SK-N-DZ (cell line): ENCODE measurements at regions not wholly inside any gene's neighbourhood (a gene's known extent, or its start where the extent isn't known, plus 50 kb on each side); places are given as distances from the start of the nearest gene placed in this dataset.
A peak's percentile ranks its signal among the peaks of the same experiment; 100 is the strongest.

Source experiments
- DNase-seq: peaks from one replicate; pipeline ENCODE4 v3.0.0-alpha.2; 2015; ENCODE audit warnings: low spot score

DNA sequence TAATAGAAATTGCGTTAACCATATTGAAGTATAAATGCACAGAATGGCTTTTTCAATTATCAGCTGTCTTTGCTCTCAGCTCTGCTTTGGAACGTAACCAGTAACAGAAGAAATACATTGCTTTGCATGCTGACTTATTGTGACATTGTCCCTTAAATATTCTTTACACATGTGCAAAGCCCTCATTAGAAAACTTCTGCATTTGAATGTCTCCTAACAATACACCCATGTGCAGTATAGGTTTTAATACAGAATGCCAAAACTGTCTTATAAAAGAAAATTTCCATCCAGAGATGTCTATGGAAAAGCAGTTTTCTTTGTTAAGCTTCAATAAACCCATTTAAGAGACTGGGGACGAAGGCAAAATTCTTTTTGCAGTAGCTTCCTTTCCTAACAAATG, 560.3 kb upstream of the CHORDC1 start:
- no peak for DNase-seq

DNA sequence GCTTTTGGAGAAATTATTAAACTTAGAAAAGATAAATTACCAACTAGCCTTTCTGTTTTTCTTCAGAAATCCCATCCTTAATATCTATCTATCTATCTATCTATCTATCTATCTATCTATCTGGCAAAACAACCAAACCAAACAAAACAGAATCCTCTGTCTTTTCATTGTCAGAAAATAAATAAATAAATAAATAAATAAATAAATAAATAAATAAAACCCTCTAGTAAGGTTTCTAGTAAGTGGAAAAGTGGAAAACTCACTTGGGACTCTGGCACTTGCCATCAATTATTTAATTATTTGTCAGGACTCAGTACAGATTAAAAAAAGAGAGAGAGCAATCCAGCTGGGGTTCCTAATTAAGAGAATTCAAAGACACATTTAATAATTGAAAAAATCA, 556.2 kb upstream of the CHORDC1 start:
- no peak for DNase-seq

DNA sequence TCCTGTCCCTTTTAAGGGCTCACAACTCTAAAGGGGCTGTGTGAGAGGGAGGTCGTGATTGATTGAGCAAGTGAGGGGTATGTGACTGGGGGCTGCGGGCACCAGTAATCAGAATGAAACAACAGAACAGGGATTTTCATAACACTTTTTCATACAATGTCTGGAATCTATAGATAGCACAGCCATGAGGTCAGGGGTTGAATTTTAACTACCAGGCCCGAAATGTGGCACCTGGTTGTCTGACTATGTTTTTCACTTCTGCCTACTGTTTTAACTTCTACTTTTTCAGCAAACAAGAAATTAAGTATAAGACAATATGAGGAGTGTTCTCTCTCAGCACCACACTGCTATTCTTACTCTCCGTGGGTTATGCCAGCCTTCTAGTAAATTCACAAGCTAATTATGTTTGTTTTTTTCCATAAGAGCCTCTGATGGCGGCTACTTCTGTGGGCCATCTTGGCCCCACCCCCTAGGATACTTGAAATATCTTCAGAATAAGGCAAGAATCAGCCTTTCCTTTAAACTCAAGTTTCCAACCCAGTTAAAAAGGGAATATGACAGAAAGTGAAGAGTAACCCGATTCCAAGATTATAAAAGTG, 552.8 kb upstream of the CHORDC1 start:
- DNase-seq, result no peak

DNA sequence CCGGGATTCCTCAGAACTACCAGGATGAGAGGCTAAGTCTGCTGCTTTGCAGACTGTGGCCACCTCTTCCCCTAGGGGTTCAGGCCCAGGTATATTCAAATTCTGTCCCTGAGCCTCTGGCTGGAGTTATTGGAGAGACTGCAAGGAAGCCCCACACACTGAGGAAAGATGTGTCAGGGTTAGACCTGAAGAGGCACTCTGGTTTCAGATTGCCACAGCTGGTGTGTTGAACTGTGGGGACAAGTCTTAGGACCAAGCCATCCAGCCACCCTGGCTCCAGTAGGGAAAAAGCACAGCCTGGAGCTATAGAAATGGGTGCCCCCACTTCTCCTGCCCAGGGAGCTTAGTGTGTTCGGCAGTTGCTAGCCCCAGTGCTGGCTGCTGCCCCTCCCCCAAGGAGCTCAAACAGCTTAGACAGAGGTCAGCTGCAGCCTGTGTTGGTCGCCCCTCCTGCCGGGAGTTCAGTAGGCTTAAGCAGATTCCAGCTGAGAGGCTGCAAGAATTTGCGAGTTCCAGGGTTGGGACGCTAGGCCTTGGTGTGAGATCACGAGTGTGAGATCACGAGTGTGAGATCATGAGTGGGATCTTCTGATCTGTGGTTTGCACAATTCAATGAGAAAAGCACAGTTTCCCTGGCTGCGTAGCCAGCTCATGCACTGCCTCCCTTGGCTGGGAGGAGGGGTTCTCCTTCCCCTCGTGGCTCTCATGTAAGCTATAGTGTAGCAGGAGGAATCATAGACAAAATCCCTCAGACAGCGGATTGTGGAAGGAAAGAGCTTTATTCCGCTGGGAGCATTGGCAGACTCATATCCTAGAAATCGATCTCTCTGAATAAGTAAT, 552.1 kb upstream of the CHORDC1 start:
- DNase-seq, result no peak

DNA sequence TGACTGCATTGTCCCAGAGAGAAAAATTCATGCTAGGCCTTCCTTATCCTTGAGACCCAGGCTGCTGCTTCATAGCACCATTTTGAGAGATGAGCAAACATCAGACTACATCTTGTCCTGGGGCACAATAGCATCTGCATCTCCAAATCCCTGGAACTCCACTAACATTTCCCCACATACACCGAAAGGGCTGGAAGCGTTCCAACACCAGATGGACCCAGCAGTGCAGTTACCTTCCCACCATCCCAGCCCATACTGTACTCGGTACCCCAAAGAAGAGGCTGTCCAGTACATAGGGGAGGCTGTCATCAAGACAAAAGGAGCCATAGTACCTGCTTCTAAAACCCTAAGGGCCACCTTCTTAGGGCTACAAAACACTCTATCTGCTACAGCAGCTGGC, 547.2 kb upstream of the CHORDC1 start:
- DNase-seq, result no peak

DNA sequence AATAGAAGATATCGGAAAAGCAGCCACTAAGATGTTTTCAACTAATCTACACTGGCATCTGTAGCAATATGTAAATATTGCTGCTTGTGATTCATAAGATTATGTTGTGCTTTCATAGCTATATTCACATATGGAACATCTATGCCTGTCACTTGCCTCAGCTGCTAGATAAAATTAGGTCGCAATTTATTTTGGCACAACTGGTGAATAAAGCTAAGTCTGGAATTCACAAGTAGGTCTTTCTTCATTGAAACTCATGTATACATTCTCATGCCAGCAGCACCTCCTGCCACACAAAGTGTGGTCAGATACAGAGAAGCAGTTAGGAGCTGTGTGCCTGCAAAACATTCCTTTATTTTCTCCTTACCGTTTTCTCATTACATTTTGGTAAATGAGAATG, 543.3 kb upstream of the CHORDC1 start:
- no peak for DNase-seq

DNA sequence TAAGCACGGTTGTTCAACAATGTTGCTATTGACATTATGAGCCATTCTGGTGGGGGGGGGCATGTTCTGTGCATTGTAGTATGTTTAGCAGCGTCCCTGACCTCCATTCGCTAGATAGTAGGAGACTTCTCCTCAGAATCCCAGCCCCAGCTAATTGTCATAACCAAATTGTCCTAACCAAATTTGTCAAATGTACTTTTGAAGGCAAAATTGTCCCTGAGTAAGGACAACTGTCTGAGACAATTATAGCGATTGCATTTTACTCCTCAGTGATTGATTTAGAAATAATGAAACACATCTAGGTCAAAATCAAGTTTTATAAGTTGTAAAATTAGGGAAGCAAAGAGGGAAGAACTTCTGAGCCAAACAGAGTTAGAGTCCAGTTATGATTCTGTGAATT, 541.8 kb upstream of the CHORDC1 start:
- peak; percentile 97 for DNase-seq

DNA sequence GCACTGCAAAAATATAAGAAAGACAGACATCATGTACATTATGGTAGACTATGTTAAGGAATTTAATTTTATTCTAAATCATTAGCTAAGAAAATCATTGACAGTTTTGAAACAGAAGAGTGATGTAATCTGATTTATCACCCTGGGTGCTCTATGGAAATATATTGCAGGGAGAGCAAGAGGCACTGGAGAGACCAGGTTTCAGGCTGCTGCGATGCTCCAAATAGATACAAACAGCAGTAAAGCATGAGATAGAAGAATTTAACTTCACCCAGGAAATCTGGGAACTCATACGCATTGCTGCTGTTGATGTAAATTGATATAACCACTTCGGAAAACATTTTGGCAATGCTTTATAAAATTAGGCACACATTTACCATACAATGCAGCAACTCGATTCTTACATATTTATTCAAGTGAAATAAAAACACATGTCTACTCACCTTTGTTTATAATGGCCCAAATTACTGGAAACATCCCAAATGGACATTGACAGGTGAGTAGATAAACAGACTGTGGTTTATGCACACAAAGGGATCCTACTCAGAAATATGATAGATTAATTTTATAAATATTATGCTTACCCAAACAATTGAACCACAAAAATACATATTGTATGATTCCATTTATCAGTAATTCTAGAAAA, 535.1 kb upstream of the CHORDC1 start:
- DNase-seq, result peak; percentile 57

DNA sequence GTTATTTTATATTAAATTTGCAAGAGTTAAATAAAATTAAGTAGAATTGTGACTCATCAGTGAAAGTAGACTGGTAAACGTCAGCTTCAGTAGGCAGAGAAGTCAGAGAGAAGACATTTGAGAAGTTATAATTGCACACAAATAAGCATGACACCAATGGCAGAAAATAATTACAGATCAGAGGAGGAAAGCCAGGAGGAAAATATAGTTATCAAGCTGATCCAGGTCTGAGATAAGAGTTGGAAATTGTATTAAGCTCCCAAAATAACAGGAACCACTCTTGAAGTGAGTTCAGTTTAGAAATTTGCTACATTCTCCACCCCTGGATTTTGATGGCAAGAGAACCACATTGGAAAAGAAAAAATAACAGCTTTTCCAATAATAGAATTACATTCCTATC, 533.8 kb upstream of the CHORDC1 start:
- DNase-seq, result peak; percentile 90

DNA sequence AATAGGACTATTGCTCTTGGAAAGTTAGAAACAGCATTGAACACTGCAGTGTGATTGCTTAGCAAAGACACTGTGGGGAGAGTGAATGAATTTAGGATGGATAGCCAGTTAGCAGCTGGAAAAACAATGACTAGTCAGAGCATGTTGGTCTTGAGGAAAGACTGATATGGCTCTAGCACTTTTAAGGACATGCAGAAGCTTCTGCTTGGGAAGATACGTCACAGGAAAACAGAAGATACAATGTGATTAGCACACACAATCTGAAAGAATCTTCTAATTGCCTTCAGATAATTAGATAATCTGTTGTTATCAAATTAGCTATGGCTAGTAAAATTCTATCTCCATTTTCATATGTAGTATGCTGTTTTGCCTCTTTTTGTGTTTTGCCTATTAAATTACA, 530.7 kb upstream of the CHORDC1 start:
- DNase-seq, result peak; percentile 88

DNA sequence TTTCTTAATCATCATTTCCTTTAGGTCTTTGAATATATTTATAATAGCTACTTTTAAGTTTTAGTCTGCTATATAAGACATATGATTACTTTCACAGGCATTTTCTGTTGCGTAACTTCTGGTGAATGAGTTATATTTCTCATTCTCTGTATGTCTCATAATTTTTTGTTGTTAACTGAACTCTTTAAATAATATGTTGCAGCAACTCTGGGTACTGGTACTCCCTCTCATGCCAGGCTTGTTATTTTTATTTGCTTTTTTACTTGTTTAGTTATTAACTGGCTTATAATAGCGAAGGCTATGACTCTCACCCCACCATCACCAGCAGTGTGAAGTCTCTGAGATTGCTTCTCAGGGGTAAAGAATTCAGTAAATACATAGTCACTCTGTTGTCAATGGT, 524.2 kb upstream of the CHORDC1 start:
- DNase-seq, result no peak

DNA sequence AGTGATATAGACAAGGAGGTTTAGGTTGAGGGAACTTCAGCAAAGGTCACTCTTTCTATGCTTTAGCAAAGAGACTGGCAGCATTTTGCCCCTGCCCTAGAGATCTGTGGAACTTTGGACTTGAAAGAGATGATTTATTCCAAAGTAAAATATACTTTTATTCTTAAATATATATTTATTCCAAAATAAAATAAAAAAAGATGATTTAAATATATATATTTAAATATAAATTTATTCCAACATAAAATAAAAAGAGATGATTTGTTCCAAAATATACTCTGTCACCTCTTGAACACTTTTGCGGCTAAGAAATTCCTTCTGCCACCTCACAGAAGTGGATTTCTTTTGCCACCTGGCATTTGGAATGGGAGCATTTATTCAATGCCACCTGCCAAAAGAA, 521.3 kb upstream of the CHORDC1 start:
- DNase-seq, result no peak

DNA sequence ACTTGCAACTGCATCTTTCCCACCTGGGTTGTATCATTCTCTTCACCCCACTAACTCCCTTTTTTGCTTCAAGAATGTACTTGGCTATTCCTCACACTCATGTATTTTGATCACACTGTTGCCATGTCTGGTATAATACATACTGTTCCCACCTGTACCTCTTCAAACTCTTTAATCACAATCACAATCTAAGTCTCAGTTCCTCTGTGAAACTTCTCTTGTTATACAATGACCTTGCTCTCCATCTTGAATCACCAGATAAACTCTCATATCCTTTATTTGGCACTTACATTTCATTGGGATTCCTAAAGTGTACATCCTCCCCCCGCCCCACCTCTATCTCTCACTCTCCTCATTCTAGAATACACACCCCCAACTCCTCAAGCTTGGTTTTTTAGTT, 516.0 kb upstream of the CHORDC1 start:
- no peak for DNase-seq

DNA sequence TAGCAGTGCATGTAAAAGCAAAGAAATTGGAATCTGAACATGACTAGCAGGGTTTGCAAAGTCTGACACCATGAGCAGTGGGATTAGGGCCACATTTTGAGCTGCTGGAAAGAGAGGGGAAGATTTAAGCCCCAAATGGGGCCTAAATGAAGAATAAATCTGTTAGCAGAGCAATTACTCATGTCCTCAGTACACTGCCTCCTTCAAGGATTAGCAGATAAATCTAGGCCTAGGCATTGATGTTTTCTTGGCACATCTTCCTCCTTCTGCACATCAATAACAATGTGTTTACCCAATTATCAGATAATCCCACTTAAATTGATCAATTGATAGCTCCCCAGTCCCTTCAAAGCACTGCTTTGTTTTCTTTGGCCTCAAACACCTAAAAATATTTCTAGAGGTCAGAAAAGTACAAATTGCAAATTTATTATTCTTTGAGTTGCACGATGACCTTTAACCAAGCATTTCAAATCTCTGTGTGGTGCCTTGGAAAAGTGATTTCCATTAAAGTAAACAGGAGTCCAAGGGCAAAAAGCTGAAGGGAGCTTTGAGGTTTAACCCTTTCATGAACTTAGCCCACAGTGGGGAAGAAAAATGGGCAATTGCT, 514.7 kb upstream of the CHORDC1 start:
- DNase-seq, result no peak

DNA sequence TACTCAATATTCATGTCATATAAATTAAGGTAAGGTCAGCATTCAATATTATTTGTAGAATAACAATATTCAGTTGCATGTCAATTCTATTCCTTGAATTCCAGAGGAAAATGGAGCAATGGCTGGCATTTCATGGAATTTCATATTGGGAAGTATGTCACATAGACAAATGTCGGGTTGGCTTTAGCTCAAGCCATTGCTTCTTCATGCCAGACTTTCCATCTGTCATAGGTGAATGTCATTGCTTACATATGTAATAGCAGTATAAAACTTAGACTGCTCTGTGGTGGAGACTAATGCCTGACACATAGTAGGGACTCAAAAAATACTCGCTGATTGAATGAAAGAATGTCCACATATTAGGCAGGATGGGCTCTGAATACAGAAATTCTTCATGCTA, 509.6 kb upstream of the CHORDC1 start:
- DNase-seq, result no peak

DNA sequence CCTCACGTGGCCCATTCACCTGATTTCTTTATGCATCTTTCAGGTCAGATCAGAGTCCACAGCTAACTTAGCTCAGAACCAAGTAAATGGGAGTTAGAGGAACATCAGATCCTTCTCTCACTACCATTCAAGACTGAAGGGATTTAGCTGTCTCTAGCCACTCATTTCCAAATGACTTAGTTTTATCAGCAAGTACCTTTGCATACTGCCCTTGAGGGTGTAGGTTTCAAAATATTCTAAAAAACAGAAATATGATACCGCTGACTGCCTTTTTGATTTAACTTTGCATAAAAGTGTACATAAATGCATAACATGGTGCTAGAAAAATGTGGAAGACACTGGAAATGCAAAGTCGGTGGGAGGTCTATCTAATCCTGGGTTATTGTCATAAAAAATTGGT, 500.6 kb upstream of the CHORDC1 start:
- no peak for DNase-seq

DNA sequence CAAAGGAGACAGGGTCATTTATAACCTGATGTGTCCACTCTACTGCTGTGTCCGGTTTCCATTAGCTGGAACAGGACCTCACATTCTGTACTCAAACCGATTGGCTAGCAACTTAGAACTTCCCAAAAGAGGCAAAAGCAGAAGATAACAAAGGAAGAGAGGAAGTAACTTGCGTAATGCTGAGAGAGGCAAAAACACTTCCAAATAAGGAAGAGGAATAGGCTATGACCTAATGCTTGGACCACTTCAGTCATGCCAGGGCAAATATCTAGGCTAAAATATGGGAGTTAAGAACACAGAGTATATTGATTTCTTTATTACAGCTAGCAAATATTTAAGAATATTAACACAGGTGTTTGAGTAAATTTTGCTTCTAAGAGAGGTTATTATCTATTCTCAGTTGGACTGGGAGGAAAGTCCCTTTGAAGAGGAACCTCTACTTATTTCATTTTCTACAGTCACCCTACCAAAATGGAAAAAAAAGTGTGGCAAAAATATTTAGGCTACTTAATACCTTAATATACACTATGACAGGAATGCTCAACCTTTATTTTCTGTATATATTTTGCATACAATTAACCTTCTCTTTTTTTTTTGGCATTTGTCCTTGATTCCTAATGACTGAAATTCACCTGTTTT, 499.8 kb upstream of the CHORDC1 start:
- no peak for DNase-seq

DNA sequence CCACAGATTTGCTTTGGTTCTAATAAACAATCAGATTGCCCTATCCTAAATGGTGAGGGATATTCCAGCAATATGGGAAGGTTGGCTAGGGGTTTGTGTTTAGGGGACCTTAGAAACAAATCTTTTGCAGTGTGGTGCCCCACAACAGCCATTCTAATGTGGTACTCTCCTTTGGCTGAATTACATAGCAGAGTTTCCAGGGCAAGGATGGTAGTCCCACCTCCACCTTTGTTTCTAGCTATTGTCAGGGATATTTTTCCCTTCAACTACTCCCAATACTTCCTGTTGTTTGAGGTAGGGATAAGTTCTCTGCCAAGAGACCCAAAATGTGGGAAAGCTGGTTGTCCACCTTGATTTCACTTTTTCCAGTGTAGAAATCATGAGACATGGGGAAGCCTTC, 494.7 kb upstream of the CHORDC1 start:
- no peak for DNase-seq

DNA sequence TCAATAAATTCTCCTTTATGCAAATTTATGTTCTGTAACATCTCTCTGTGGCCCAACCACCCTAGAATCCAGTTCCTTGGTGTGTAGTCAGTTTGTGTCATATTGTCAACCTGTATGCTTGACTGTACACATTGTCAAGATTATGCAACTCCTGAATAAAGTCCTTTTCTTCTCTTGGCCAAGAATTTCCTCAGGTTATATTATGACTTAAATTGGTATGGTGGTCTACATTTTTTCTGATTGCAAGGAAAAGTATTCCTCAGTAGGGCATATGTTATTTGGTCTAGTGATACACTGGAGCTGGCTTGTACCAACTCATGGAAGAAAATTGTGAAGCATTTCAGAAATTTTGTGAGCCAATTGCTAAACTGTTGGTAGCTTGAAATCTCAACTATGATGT, 482.8 kb upstream of the CHORDC1 start:
- no peak for DNase-seq

DNA sequence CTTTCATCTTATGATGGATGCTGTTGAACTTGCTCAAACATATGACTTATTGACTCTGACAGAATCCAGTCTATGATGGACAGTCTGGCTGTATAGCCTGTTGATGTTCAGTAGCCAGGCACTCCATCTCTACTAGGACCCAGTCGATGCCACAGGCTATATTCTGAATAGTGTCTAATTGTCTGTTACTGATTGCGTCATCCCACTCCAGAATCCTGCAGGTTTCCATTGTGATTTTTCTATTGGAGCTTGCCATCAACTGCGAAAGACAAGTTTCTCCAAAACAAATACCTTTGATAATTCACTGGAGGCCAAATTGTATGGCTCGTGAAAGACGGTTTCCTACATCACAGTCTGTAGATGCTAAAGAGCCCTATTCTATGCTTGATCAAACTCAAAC, 481.7 kb upstream of the CHORDC1 start:
- DNase-seq, result no peak

DNA sequence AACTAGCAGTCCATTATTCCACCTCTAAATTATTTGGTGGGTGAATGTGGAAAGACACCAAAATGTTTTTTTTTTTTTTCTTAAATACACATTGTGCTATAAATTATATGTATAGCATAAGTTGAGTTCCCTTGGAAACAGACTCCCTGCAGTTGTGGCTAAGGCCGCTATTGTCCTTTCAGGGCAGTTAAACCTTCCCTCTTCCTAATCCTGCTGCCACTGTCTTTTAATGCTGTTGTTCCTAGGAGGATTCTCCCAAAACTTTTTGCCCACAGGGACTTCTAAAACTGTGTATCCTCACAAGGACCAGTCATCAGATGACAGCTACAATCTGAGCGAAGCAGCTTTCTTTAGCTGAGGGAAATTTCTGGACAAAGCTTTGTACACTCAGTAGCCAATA, 478.9 kb upstream of the CHORDC1 start:
- DNase-seq, result no peak

DNA sequence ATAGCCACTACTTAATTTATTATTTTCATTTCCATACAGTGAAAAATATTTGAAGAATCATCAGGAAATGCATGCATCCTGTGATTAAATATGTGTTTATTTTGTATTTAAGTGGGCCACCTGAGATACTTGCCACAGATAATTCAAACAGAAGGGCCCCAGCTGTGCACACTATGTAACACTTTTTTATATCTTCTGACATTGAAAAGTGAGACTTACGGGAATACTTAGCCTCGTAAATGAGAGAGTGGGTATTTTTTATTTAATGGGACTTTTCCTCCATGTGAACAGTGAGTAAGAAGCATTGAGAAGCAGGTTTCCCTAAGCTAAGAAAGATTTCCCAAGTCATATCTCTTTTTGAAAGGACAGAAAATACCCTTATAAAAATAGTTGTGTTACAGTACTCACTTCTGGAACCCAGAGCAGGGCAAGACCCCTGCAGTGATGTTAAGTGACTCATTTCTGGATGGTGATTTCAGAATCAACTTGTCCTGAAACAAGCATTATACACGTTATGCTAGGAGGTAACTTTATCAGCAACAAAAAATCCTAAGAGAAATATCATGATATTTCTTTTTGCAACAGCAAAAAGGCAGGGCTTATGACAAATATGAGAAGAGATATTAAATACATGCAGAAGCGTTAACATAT, 478.1 kb upstream of the CHORDC1 start:
- no peak for DNase-seq
